BJ (cell line): ENCODE measurements at regions not wholly inside any gene's neighbourhood (a gene's known extent, or its start where the extent isn't known, plus 50 kb on each side); places are given as distances from the start of the nearest gene placed in this dataset.
"Not testable (repeated sequence)": the region's sequence is repeated elsewhere in the genome, so short reads cannot be mapped to it uniquely, and the experiment has no call there.

Source experiments
- CTCF ChIA-PET: fragments of 350-600 bp; formaldehyde crosslinking; extraction: SDS; loops from one replicate; lab custom pipeline; 2021; ENCODE audit warnings: antibody characterized with exemption, inconsistent platforms; lab: Yijun Ruan, JAX
- POLR2A ChIA-PET: fragments of 300-600 bp; sonication (Branson Sonifier 250); formaldehyde crosslinking; extraction: SDS; loops from one replicate; lab custom pipeline; 2021; ENCODE audit warnings: antibody characterized with exemption; lab: Charles Lee
- DNase-seq: peaks from one replicate; pipeline ENCODE4 v3.0.0-alpha.2; 2011; ENCODE audit warnings: low read depth
- H3K27me3 ChIP-seq: 2 replicates; pipeline ENCODE4 v1.6.0; 2011; ENCODE audit warnings: low read length; ENCODE audit not compliant: control insufficient read depth, insufficient read depth
- H3K36me3 ChIP-seq: 2 replicates; pipeline ENCODE4 v1.5.1; 2011; ENCODE audit warnings: low read length; ENCODE audit not compliant: control insufficient read depth, insufficient read depth
- H3K4me3 ChIP-seq: 2 replicates; pipeline ENCODE4 v1.5.1; 2011; ENCODE audit warnings: low read depth, mild to moderate bottlenecking, control low read depth, low read length
- TF ChIP-seq, protein P1 (sequence below): IDR thresholded peaks from 2 replicates; pipeline ENCODE4 v1.5.1; 2011; ENCODE audit warnings: low read depth, mild to moderate bottlenecking, control low read depth, inconsistent platforms, low read length, moderate library complexity; ENCODE audit not compliant: insufficient read depth

GRCh38 chr13:34376483-34376882 lies 558.5 kb downstream of the RFC3 start:
- no peaks in the 10 kb centered on the region for H3K27me3 ChIP-seq
- ChIA-PET POLR2A (no interaction called here), CTCF (no interaction called here)
- no peak overlapping the region for H3K4me3 ChIP-seq
- TF ChIP-seq, protein P1, sequence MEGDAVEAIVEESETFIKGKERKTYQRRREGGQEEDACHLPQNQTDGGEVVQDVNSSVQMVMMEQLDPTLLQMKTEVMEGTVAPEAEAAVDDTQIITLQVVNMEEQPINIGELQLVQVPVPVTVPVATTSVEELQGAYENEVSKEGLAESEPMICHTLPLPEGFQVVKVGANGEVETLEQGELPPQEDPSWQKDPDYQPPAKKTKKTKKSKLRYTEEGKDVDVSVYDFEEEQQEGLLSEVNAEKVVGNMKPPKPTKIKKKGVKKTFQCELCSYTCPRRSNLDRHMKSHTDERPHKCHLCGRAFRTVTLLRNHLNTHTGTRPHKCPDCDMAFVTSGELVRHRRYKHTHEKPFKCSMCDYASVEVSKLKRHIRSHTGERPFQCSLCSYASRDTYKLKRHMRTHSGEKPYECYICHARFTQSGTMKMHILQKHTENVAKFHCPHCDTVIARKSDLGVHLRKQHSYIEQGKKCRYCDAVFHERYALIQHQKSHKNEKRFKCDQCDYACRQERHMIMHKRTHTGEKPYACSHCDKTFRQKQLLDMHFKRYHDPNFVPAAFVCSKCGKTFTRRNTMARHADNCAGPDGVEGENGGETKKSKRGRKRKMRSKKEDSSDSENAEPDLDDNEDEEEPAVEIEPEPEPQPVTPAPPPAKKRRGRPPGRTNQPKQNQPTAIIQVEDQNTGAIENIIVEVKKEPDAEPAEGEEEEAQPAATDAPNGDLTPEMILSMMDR: no peak
- H3K36me3 ChIP-seq: no peaks in the 10 kb centered on the region
- no peak for DNase-seq

DNA sequence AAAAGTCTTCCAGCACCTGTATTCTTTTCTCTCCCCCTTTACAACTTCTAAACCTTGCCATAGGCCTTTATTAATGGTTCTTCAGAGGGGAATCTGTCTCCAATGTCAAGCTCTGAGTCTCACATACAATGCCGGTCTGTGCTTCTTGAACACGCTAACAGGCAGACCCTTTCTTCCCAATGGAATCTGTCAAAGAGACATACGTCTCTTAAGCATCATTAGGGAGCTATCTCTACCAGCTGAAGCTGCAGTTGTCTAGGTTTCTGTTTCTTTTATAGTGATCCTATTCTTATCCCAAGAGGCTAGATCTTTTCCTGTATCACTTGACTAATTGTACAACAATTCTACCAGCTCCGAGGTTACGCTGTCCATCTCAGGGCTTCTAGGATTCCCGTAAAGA lies 560.8 kb upstream of the NBEA start:
- Histone ChIP-seq H3K36me3 (no peaks in the 10 kb centered on the region), H3K4me3 (no peak overlapping the region), H3K27me3 (no peaks in the 10 kb centered on the region)
- POLR2A ChIA-PET: no interaction called here
- DNase-seq: no peak
- CTCF ChIA-PET: no interaction called here
- TF ChIP-seq, protein P1: no peak

DNA sequence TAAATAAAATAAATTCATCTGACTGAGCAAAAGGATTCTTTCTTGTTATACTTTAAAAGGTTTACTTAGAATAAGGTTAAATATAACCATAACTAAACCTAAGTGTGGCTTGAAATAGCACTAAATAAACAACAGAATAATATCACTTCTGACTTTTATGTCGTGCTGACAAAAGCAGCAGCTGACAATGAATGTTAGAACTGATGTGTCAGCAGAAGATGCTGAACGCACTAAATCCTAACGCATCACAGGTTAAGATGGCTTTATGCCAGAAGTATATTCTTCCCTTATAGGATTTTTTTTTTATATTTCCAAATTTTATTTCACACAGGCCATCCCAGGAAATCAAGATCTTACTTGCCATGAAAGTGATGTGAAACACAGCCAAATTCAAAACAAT lies 558.3 kb upstream of the NBEA start:
- CTCF ChIA-PET: no interaction called here
- no peaks in the 10 kb centered on the region for H3K36me3 ChIP-seq
- no peak overlapping the region for H3K4me3 ChIP-seq
- DNase-seq: no peak
- POLR2A ChIA-PET: no interaction called here
- TF ChIP-seq, protein P1: no peak
- no peaks in the 10 kb centered on the region for H3K27me3 ChIP-seq

DNA sequence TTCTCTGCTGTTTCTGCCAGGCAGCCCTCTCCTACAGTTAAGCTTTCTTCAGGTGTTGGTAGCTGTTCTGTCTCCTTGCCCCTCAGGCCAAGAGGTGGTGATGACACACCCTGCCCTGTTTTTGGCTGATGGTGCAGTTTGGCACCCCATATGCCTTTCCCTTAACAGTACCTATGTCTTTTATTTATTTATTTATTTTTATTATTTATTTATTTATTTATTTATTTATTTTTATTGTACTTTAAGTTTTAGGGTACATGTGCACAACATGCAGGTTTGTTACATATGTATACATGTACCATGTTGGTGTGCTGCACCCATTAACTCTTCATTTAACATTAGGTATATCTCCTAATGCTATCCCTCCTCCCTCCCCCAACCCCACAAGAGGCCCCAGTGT lies 555.8 kb upstream of the NBEA start:
- H3K4me3 ChIP-seq, H3K27me3 ChIP-seq, POLR2A ChIA-PET, DNase-seq, H3K36me3 ChIP-seq, CTCF ChIA-PET: not testable (repeated sequence)

- TF ChIP-seq, protein P1: no peak
- Histone ChIP-seq H3K4me3 (no peak overlapping the region), H3K36me3 (no peaks in the 10 kb centered on the region), H3K27me3 (no peaks in the 10 kb centered on the region)
- POLR2A ChIA-PET: no interaction called here
- CTCF ChIA-PET: interaction anchor here (1.5 kb wide), 1 partner anchor 19 kb away, joined by 3 read pairs; no protein-coding TSS in a partner anchor
- peak; percentile 30 for DNase-seq
These were observed 551.0 kb upstream of the NBEA start for GRCh38 chr13:34391076-34391475.

DNA sequence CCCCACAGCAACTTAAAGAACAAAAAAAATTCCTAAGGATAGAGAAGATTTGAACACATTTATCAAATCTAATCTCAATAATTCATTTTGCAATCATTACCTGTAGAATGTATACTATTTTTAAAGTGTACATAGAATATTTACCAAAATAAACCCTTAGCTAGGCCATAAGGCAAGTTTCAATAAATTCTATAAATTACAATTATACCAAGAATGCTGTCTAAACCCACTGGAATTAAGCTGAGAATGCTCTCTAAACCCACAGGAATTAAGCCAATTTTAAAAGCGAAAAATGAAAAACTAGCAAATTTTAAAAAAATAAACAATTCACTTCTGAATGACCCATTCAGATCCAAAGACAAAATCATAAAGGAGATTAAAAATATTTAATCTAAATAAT lies 540.4 kb upstream of the NBEA start:
- Histone ChIP-seq H3K36me3 (no peaks in the 10 kb centered on the region), H3K4me3 (no peak overlapping the region), H3K27me3 (no peaks in the 10 kb centered on the region)
- ChIA-PET POLR2A (no interaction called here), CTCF (interaction anchor here (0.9 kb wide), 1 partner anchor 13 kb away, joined by 3 read pairs; no protein-coding TSS in a partner anchor)
- no peak for DNase-seq
- TF ChIP-seq, protein P1: no peak
